Ascending aorta (tissue), 2 donors: ENCODE measurements at regions not wholly inside any gene's neighbourhood (a gene's known extent, or its start where the extent isn't known, plus 50 kb on each side); places are given as distances from the start of the nearest gene placed in this dataset.

Experiments
- DNase-seq, 2 donors: peaks; one replicate each; pipeline ENCODE4 v3.0.0-alpha.2; 2019; ENCODE audit warnings: low spot score in 2 of 2
- H3K27ac ChIP-seq, 2 donors: fragments of 200-600 bp; sonication (generic); one replicate each; pipeline ENCODE4 v1.5.1; 2016 to 2017; ENCODE audit warnings: mild to moderate bottlenecking in 1 of 2
- H3K27me3 ChIP-seq: fragments of 200-600 bp; sonication (generic); one replicate; pipeline ENCODE4 v1.5.1; 2017
- H3K36me3 ChIP-seq, 2 donors: fragments of 200-600 bp; sonication (generic); one replicate each; pipeline ENCODE4 v1.5.1; 2016
- H3K4me1 ChIP-seq, 2 donors: fragments of 200-600 bp; sonication (generic); one replicate each; pipeline ENCODE4 v1.5.1; 2016 to 2017; ENCODE audit warnings: mild to moderate bottlenecking in 1 of 2
- H3K4me3 ChIP-seq, 2 donors: fragments of 200-600 bp; sonication (generic); one replicate each; pipeline ENCODE4 v1.5.1; 2016 to 2017; ENCODE audit warnings: mild to moderate bottlenecking in 1 of 2
- H3K9me3 ChIP-seq, 2 donors: fragments of 200-600 bp; sonication (generic); one replicate each; pipeline ENCODE4 v1.5.1; 2016
- CTCF ChIP-seq, 3 experiments: fragments of 200-600 bp in 2 of 3; fragments of 450-650 bp in 1 of 3; sonication (generic) in 2 of 3; IDR thresholded peaks; one replicate each; pipeline ENCODE4 v1.5.1; 2016 to 2019; ENCODE audit warnings: antibody characterized with exemption in 3 of 3, mild to moderate bottlenecking in 1 of 3, moderate library complexity in 1 of 3
- intact Hi-C: fragments of 100-400 bp; cut with DNase I; formaldehyde crosslinking; loops from one replicate; pipeline ENCODE4 v1.15.1; 2023

DNA sequence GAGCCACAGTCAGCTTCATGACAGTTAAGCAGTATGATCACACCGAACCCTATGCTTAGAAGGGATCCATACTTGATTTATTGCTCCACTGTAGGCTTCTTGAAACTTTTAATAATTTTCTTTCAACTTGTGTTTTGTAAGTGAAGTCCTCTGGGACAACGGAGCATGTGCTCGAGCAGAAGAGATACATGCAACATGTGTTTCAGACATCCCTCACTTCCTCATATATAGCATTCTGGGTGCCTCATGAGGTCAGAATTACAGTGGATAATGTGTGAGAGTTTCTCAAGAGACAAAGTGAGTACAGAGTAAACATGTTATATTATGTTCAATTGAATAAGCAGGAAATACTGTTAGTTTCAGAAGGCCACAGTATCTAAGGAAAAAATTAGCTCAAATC, 893.2 kb downstream of the FAT4 start:
- Histone ChIP-seq H3K36me3 (no peaks in the 10 kb centered on the region), H3K4me3 (no peak overlapping the region), H3K27ac (no peak overlapping the region), H3K27me3 (no peaks in the 10 kb centered on the region), H3K4me1 (no peaks in the 10 kb centered on the region), H3K9me3 (no peaks in the 10 kb centered on the region)
- intact Hi-C loops, result no loop called here
- DNase-seq, result no peak
- no peak for TF ChIP-seq CTCF (IDR thresholded peaks at IDR 0.05)

- no peaks in the 10 kb centered on the region for H3K9me3 ChIP-seq
- no peak for DNase-seq
- no peaks in the 10 kb centered on the region for H3K36me3 ChIP-seq
- intact Hi-C loops, result no loop called here
- H3K27ac ChIP-seq, result no peak overlapping the region
- H3K27me3 ChIP-seq, result no peaks in the 10 kb centered on the region
- no peak overlapping the region for H3K4me3 ChIP-seq
- no peaks in the 10 kb centered on the region for H3K4me1 ChIP-seq
- no peak for TF ChIP-seq CTCF (IDR thresholded peaks at IDR 0.05)
Observed at GRCh38 chr4:126209147-126209546, 894.4 kb downstream of the FAT4 start.

- intact Hi-C loops, result no loop called here
- no peak for DNase-seq
- H3K27ac ChIP-seq, result no peak overlapping the region
- H3K4me1 ChIP-seq, result no peaks in the 10 kb centered on the region
- no peak overlapping the region for H3K4me3 ChIP-seq
- H3K27me3 ChIP-seq, result no peaks in the 10 kb centered on the region
- H3K9me3 ChIP-seq, result no peaks in the 10 kb centered on the region
- no peaks in the 10 kb centered on the region for H3K36me3 ChIP-seq
- TF ChIP-seq CTCF (IDR thresholded peaks at IDR 0.05), result no peak
Observed at GRCh38 chr4:126213996-126214395, 899.2 kb downstream of the FAT4 start.

- no peaks in the 10 kb centered on the region for H3K9me3 ChIP-seq
- TF ChIP-seq CTCF (IDR thresholded peaks at IDR 0.05), result no peak
- intact Hi-C loops, result no loop called here
- H3K27me3 ChIP-seq, result no peaks in the 10 kb centered on the region
- DNase-seq, result no peak
- no peak overlapping the region for H3K4me3 ChIP-seq
- no peak overlapping the region for H3K27ac ChIP-seq
- H3K36me3 ChIP-seq, result no peaks in the 10 kb centered on the region
- no peaks in the 10 kb centered on the region for H3K4me1 ChIP-seq
Observed at GRCh38 chr4:126215759-126216158, 901.0 kb downstream of the FAT4 start.

- no peak for DNase-seq
- Histone ChIP-seq H3K27ac (no peak overlapping the region), H3K4me1 (no peaks in the 10 kb centered on the region), H3K9me3 (no peaks in the 10 kb centered on the region), H3K36me3 (no peaks in the 10 kb centered on the region), H3K27me3 (no peaks in the 10 kb centered on the region), H3K4me3 (no peak overlapping the region)
- intact Hi-C loops, result no loop called here
- TF ChIP-seq CTCF (IDR thresholded peaks at IDR 0.05), result no peak
Observed at GRCh38 chr4:126216611-126217010, 901.9 kb downstream of the FAT4 start.

DNA sequence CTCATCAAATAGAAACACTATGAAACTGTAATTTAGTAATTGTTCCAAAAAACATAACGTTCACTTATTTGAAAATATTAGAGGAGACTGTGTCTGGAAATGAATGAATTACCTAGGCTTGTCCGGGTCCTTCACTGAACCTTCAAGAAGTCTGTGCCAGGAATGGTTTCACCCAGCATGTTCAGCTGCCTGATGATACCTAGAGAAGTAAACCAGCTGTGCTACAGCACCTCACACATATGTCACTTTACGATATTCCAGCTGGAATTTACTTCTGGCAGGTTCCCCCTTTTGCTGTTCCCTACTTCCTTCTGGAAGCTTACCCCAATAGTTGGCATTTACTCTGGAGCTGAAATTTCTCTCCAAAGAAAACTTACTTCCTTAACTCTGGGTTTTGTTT, 906.5 kb downstream of the FAT4 start:
- H3K4me3 ChIP-seq, result no peak overlapping the region
- no peaks in the 10 kb centered on the region for H3K27me3 ChIP-seq
- no peaks in the 10 kb centered on the region for H3K9me3 ChIP-seq
- no peak for DNase-seq
- no peak for TF ChIP-seq CTCF (IDR thresholded peaks at IDR 0.05)
- no peaks in the 10 kb centered on the region for H3K36me3 ChIP-seq
- intact Hi-C loops, result no loop called here
- no peaks in the 10 kb centered on the region for H3K4me1 ChIP-seq
- no peak overlapping the region for H3K27ac ChIP-seq
